ENCODE measurements at regions not wholly inside any gene's neighbourhood (a gene's known extent, or its start where the extent isn't known, plus 50 kb on each side); places are given as distances from the start of the nearest gene placed in this dataset.

GRCh38 chr9:78725503-78725902, 428.6 kb downstream of the PSAT1 start:
- H3K4me3 ChIP-seq (ENCODE audit: low read depth, low read length): no peak overlapping the region
- TF ChIP-seq, protein P1, sequence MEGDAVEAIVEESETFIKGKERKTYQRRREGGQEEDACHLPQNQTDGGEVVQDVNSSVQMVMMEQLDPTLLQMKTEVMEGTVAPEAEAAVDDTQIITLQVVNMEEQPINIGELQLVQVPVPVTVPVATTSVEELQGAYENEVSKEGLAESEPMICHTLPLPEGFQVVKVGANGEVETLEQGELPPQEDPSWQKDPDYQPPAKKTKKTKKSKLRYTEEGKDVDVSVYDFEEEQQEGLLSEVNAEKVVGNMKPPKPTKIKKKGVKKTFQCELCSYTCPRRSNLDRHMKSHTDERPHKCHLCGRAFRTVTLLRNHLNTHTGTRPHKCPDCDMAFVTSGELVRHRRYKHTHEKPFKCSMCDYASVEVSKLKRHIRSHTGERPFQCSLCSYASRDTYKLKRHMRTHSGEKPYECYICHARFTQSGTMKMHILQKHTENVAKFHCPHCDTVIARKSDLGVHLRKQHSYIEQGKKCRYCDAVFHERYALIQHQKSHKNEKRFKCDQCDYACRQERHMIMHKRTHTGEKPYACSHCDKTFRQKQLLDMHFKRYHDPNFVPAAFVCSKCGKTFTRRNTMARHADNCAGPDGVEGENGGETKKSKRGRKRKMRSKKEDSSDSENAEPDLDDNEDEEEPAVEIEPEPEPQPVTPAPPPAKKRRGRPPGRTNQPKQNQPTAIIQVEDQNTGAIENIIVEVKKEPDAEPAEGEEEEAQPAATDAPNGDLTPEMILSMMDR (conservative IDR thresholded peaks at IDR 0.05; ENCODE audit: low read depth, low read length): no peak
- DNase-seq (ENCODE audit: low read depth): no peak

DNA sequence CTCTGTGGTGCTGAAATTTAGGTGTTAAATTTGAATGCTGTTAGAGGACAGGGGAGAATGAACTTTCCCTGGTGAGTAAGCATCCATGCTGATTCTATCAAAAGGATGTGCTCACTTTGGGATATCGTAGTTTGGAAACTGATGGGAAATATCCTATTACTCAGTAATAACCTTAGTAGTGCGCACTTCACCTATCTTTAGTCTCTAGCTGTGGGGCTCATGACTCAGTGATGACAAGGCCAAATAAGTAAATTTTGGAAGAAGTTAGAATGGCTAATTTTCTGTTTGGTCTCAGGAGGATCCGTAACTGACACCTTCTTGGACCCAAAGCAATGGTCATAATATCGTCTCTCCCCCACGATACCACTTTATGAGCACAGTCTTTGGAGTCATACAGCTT, 448.4 kb downstream of the PSAT1 start:
- TF ChIP-seq, protein P1 (conservative IDR thresholded peaks at IDR 0.05; ENCODE audit: low read depth, low read length): no peak
- DNase-seq (ENCODE audit: low read depth): no peak
- H3K4me3 ChIP-seq (ENCODE audit: low read depth, low read length): no peak overlapping the region

- no peak for DNase-seq (ENCODE audit: low read depth)
- no peak overlapping the region for H3K4me3 ChIP-seq (ENCODE audit: low read depth, low read length)
- TF ChIP-seq, protein P1 (conservative IDR thresholded peaks at IDR 0.05; ENCODE audit: low read depth, low read length): no peak
Observed at GRCh38 chr9:78746010-78746409, 449.1 kb downstream of the PSAT1 start.

GRCh38 chr9:78753039-78753438, 456.1 kb downstream of the PSAT1 start:
- DNase-seq (ENCODE audit: low read depth): no peak
- no peak overlapping the region for H3K4me3 ChIP-seq (ENCODE audit: low read depth, low read length)
- TF ChIP-seq, protein P1 (conservative IDR thresholded peaks at IDR 0.05; ENCODE audit: low read depth, low read length): no peak

GRCh38 chr9:78756813-78757510, 460.0 kb downstream of the PSAT1 start:
- H3K4me3 ChIP-seq (ENCODE audit: low read depth, low read length): no peak overlapping the region
- TF ChIP-seq, protein P1 (conservative IDR thresholded peaks at IDR 0.05; ENCODE audit: low read depth, low read length): no peak
- DNase-seq (ENCODE audit: low read depth): no peak

DNA sequence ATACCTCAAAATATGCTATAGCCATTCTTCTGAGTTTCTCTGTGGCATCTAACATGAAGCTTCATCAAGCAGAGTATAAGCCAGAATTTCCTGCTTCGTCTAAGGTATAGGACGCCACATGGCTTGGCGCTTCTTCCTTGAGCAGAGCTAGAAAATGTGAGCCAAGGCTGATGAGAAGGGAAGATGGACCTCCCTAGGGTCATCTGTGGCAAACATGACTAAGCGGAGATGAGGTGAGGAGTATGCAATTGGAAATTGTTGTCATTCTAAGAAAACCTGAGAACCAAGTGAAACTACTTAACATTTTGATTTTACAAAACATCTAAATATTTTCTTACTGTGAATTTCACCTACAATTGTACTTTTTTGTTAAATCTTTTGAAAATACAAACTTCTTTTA, 466.5 kb downstream of the PSAT1 start:
- TF ChIP-seq, protein P1 (conservative IDR thresholded peaks at IDR 0.05; ENCODE audit: low read depth, low read length): no peak
- DNase-seq (ENCODE audit: low read depth): no peak

DNA sequence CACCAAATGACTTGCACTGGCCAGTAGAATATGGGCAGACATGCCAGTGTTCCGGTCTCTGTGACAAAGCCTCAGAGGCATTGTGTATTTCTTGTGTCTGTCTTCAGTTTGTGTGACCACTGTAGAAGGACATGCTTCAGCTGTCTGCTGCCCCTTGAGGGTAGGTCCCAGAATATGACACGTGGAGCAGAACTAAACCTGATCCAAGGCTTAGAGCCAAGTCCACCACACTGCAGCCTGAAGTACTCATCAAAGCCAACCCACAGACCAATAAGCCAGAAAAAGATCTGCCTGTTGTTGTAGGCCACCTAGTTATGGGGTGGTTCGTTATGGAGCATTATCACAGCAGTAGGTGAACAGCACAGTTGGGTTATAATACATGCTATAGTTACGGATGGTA, 468.9 kb downstream of the PSAT1 start:
- TF ChIP-seq, protein P1 (conservative IDR thresholded peaks at IDR 0.05; ENCODE audit: low read depth, low read length): no peak
- no peak for DNase-seq (ENCODE audit: low read depth)
- H3K4me3 ChIP-seq (ENCODE audit: low read depth, low read length): no peak overlapping the region

More for the DNA sequence above, 466.5 kb downstream of the PSAT1 start:
- H3K4me3 ChIP-seq (ENCODE audit: low read depth, low read length): no peak overlapping the region
